ENCODE measurements at regions not wholly inside any gene's neighbourhood (a gene's known extent, or its start where the extent isn't known, plus 50 kb on each side); places are given as distances from the start of the nearest gene placed in this dataset.

DNA sequence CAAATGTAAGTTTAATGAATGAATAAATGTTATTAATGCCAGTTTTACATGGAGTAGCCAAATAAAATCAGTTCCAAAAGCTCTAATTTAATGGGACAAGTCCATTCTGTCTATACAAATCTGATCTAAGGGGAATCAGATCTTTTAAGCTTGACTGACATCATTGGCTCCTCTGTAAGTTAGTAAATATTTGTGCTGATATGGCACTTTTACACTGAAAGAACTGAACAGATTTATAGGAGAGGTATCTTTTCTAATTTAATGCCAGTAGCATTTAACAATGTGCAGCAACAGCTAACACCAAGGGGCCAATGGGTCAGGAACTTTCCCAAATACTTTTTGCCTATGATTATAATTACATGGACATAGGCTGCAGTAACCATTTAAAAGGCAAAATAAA, 832.3 kb downstream of the PCDH17 start:
- TF ChIP-seq POLR2A (IDR thresholded peaks at IDR 0.05; ENCODE audit: low read depth), result no peak
- TF ChIP-seq, protein P1, sequence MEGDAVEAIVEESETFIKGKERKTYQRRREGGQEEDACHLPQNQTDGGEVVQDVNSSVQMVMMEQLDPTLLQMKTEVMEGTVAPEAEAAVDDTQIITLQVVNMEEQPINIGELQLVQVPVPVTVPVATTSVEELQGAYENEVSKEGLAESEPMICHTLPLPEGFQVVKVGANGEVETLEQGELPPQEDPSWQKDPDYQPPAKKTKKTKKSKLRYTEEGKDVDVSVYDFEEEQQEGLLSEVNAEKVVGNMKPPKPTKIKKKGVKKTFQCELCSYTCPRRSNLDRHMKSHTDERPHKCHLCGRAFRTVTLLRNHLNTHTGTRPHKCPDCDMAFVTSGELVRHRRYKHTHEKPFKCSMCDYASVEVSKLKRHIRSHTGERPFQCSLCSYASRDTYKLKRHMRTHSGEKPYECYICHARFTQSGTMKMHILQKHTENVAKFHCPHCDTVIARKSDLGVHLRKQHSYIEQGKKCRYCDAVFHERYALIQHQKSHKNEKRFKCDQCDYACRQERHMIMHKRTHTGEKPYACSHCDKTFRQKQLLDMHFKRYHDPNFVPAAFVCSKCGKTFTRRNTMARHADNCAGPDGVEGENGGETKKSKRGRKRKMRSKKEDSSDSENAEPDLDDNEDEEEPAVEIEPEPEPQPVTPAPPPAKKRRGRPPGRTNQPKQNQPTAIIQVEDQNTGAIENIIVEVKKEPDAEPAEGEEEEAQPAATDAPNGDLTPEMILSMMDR (IDR thresholded peaks at IDR 0.05), result no peak
